ENCODE measurements at regions not wholly inside any gene's neighbourhood (a gene's known extent, or its start where the extent isn't known, plus 50 kb on each side); places are given as distances from the start of the nearest gene placed in this dataset.
"Not testable (repeated sequence)": the region's sequence is repeated elsewhere in the genome, so short reads cannot be mapped to it uniquely, and the experiment has no call there.

DNA sequence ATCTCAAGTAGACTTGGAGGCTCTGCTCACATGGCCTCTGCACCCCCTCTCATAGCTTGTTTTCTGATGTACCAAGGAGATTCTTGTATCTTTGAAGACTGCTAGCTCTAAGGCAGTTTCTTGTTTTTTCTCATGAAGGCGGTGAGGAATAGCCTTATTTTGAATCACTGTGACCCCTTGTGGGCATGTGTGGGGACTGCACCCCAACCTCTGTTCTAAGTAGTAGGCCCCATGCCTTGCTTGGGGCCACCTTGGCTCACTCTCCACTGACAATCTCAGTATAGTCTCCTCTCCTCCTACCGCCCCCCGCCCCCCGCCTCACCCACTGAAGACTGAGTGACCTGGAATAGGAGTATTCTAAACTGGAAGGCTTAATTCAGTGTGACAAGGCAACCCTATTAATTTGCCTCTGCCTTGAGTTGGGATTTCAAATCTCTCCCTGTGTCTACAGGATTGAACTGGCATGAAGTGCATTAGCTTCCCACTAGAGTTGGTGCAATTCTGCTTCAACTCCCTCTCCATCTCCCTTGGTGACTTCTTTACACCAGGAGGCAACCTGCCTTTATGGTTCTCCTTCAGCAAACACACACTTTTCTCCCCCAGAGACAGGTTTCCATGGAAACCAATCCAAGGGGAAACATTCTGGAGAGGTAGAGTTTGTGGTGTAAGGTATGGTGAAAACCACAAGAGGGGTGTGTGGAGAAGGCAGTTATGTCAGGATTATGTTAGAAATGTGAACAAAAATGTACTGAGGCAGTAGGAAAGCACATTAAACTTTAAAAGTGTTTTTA, 75.4 kb upstream of the ECI2 start:
- no peak overlapping the region for H3K4me3 ChIP-seq (replicated peaks in 1 of 2; ENCODE audit: low read depth in 2 of 2, low read length in 2 of 2)
- TF ChIP-seq, protein P1, sequence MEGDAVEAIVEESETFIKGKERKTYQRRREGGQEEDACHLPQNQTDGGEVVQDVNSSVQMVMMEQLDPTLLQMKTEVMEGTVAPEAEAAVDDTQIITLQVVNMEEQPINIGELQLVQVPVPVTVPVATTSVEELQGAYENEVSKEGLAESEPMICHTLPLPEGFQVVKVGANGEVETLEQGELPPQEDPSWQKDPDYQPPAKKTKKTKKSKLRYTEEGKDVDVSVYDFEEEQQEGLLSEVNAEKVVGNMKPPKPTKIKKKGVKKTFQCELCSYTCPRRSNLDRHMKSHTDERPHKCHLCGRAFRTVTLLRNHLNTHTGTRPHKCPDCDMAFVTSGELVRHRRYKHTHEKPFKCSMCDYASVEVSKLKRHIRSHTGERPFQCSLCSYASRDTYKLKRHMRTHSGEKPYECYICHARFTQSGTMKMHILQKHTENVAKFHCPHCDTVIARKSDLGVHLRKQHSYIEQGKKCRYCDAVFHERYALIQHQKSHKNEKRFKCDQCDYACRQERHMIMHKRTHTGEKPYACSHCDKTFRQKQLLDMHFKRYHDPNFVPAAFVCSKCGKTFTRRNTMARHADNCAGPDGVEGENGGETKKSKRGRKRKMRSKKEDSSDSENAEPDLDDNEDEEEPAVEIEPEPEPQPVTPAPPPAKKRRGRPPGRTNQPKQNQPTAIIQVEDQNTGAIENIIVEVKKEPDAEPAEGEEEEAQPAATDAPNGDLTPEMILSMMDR (IDR thresholded peaks at IDR 0.05; ENCODE audit: low read depth, low read length), result peak; percentile 78
- DNase-seq (ENCODE audit: low read depth in 2 of 2), result peak; percentile 72 to 78

DNA sequence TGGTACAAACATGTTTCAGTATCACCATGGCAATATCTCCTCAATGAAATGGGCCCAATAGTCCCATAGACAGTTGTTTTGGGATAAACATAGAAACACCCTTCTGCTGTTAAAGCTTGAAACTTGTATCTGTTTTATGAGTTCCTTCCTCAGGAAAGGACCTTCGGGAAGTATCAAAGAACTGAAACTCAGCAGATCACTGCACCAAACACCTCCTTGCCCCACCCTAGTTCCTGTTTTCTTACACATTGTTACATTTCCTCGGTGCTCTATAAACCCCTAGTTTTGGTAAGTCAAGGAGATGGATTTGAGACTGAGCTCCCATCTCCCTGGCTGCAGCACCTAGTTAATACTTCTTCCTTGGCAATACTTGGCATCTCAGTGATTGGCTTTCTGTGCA, 73.8 kb upstream of the ECI2 start:
- H3K4me3 ChIP-seq (replicated peaks in 1 of 2; ENCODE audit: low read depth in 2 of 2, low read length in 2 of 2), result no peak overlapping the region
- no peak for DNase-seq (ENCODE audit: low read depth in 2 of 2)
- TF ChIP-seq, protein P1 (IDR thresholded peaks at IDR 0.05; ENCODE audit: low read depth, low read length), result no peak

- TF ChIP-seq, protein P1 (IDR thresholded peaks at IDR 0.05; ENCODE audit: low read depth, low read length), result no peak
- no peak for DNase-seq (ENCODE audit: low read depth in 2 of 2)
- H3K4me3 ChIP-seq (replicated peaks in 1 of 2; ENCODE audit: low read depth in 2 of 2, low read length in 2 of 2), result no peak overlapping the region
Measured at GRCh38 chr6:4208158-4208557, 72.8 kb upstream of the ECI2 start.

DNA sequence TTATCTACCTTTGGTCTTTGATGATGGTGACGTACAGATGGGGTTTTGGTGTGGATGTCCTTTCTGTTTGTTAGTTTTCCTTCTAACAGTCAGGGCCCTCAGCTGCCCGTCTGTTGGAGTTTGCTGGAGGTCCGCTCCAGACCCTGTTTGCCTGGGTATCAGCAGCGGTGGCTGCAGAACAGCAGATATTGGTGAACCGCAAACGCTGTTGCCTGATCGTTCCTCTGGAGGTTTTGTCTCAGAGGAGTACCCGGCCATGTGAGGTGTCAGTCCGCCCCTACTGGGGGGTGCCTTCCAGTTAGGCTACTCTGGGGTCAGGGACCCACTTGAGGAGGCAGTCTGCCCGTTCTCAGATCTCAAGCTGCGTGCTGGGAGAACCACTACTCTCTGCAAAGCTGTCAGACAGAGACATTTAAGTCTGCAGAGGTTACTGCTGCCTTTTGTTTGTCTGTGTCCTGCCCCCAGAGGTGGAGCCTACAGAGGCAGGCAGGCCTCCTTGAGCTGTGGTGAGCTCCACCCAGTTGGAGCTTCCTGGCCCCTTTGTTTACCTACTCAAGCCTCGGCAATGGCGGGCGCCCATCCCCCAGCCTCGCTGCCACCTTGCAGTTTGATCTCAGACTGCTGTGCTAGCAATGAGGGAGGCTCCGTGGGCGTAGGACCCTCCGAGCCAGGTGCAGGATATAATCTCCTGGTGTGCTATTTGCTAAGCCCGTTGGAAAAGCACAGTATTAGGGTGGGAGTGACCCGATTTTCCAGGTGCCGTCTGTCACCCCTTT, 68.5 kb upstream of the ECI2 start:
- not testable (repeated sequence) for H3K4me3 ChIP-seq (replicated peaks in 1 of 2; ENCODE audit: low read depth in 2 of 2, low read length in 2 of 2); DNase-seq (ENCODE audit: low read depth in 2 of 2)

- DNase-seq (ENCODE audit: low read depth in 2 of 2), result no peak
- TF ChIP-seq, protein P1 (IDR thresholded peaks at IDR 0.05; ENCODE audit: low read depth, low read length), result no peak
- H3K4me3 ChIP-seq (replicated peaks in 1 of 2; ENCODE audit: low read depth in 2 of 2, low read length in 2 of 2), result no peak overlapping the region
Measured at GRCh38 chr6:4192627-4193026, 57.3 kb upstream of the ECI2 start.

- H3K4me3 ChIP-seq (replicated peaks in 1 of 2; ENCODE audit: low read depth in 2 of 2, low read length in 2 of 2), result no peak overlapping the region
- no peak for DNase-seq (ENCODE audit: low read depth in 2 of 2)
- TF ChIP-seq, protein P1 (IDR thresholded peaks at IDR 0.05; ENCODE audit: low read depth, low read length), result no peak
Measured at GRCh38 chr6:4192173-4192572, 56.8 kb upstream of the ECI2 start.

GRCh38 chr6:4191271-4191721, 55.9 kb upstream of the ECI2 start:
- H3K4me3 ChIP-seq (replicated peaks in 1 of 2; ENCODE audit: low read depth in 2 of 2, low read length in 2 of 2), result no peak overlapping the region
- TF ChIP-seq, protein P1 (IDR thresholded peaks at IDR 0.05; ENCODE audit: low read depth, low read length), result no peak
- no peak for DNase-seq (ENCODE audit: low read depth in 2 of 2)
